Activated naive CD8-positive, alpha-beta T cell treated with anti-CD3 and anti-CD28 coated beads, Interleukin-2, amount 10 ng/mL, durations not matched to agents 7 days and 5 days (primary cell): ENCODE measurements at regions not wholly inside any gene's neighbourhood (a gene's known extent, or its start where the extent isn't known, plus 50 kb on each side); places are given as distances from the start of the nearest gene placed in this dataset.

ENCODE experiments used
- ATAC-seq: fragments of 150-1000 bp; cut with Tn5 transposase; one replicate; pipeline ENCODE4 v1.10.0; 2021; ENCODE audit warnings: low read depth, moderate library complexity
- POLR2A ChIA-PET: fragments of 350-600 bp; sonication (Branson Sonifier 250); formaldehyde crosslinking; loops from one replicate; lab custom pipeline; 2021; ENCODE audit warnings: antibody characterized with exemption; lab: Charles Lee
- DNase-seq: peaks from one replicate; pipeline ENCODE4 v3.0.0; 2021
- H3K27ac Mint-ChIP-seq: one replicate; pipeline ENCODE4 v1.8.0; 2022; ENCODE audit warnings: mild to moderate bottlenecking, mixed read lengths
- H3K27me3 Mint-ChIP-seq: one replicate; pipeline ENCODE4 v1.8.0; 2022; ENCODE audit warnings: mild to moderate bottlenecking, moderate library complexity, mixed read lengths
- H3K36me3 Mint-ChIP-seq: one replicate; pipeline ENCODE4 v1.8.0; 2021; ENCODE audit warnings: mild to moderate bottlenecking, mixed read lengths
- H3K4me1 Mint-ChIP-seq: one replicate; pipeline ENCODE4 v1.8.0; 2021; ENCODE audit warnings: mixed read lengths
- H3K4me3 Mint-ChIP-seq: one replicate; pipeline ENCODE4 v1.8.0; 2022; ENCODE audit warnings: mild to moderate bottlenecking, moderate library complexity, mixed read lengths
- H3K9me3 Mint-ChIP-seq: one replicate; pipeline ENCODE4 v1.8.0; 2021; ENCODE audit warnings: mixed read lengths

- no peak overlapping the region for H3K4me3 Mint-ChIP-seq
- no peaks in the 10 kb centered on the region for H3K27me3 Mint-ChIP-seq
- no peaks in the 10 kb centered on the region for H3K36me3 Mint-ChIP-seq
Observed at GRCh38 chr4:136581119-136581518, 951.2 kb downstream of the PCDH18 start.

GRCh38 chr4:136575146-136575545 is 957.1 kb downstream of the PCDH18 start:
- POLR2A ChIA-PET, result no interaction called here
- Mint-ChIP-seq H3K36me3 (no peaks in the 10 kb centered on the region), H3K9me3 (peaks cover 1% of the 10 kb centered on the region), H3K4me1 (no peaks in the 10 kb centered on the region), H3K27ac (no peak overlapping the region), H3K4me3 (no peak overlapping the region), H3K27me3 (no peaks in the 10 kb centered on the region)
- DNase-seq (no peak), ATAC-seq (no peak)

More at GRCh38 chr4:136581119-136581518, 951.2 kb downstream of the PCDH18 start:
- H3K4me1 Mint-ChIP-seq, result no peaks in the 10 kb centered on the region
- POLR2A ChIA-PET, result no interaction called here
- peaks cover 1% of the 10 kb centered on the region for H3K9me3 Mint-ChIP-seq
- no peak for DNase-seq
- H3K27ac Mint-ChIP-seq, result no peak overlapping the region
- ATAC-seq, result no peak

- H3K4me1 Mint-ChIP-seq, result no peaks in the 10 kb centered on the region
- POLR2A ChIA-PET, result no interaction called here
- H3K27me3 Mint-ChIP-seq, result no peaks in the 10 kb centered on the region
- ATAC-seq, result no peak
- no peak overlapping the region for H3K27ac Mint-ChIP-seq
- no peak overlapping the region for H3K4me3 Mint-ChIP-seq
- no peaks in the 10 kb centered on the region for H3K9me3 Mint-ChIP-seq
- no peaks in the 10 kb centered on the region for H3K36me3 Mint-ChIP-seq
- no peak for DNase-seq
Observed at GRCh38 chr4:136573460-136573859, 958.8 kb downstream of the PCDH18 start.

GRCh38 chr4:136571315-136571714 is 961.0 kb downstream of the PCDH18 start:
- Mint-ChIP-seq H3K4me3 (no peak overlapping the region), H3K27ac (no peak overlapping the region), H3K36me3 (no peaks in the 10 kb centered on the region), H3K4me1 (no peaks in the 10 kb centered on the region), H3K27me3 (no peaks in the 10 kb centered on the region), H3K9me3 (no peaks in the 10 kb centered on the region)
- no peak for ATAC-seq
- POLR2A ChIA-PET, result no interaction called here
- DNase-seq, result no peak

- Mint-ChIP-seq H3K4me3 (no peak overlapping the region), H3K9me3 (no peaks in the 10 kb centered on the region), H3K27ac (no peak overlapping the region), H3K36me3 (no peaks in the 10 kb centered on the region), H3K27me3 (no peaks in the 10 kb centered on the region), H3K4me1 (no peaks in the 10 kb centered on the region)
- no peak for ATAC-seq
- DNase-seq, result no peak
- POLR2A ChIA-PET, result no interaction called here
Observed at GRCh38 chr4:136562834-136563233, 969.5 kb downstream of the PCDH18 start.

- DNase-seq (no peak), ATAC-seq (no peak)
- Mint-ChIP-seq H3K27me3 (no peaks in the 10 kb centered on the region), H3K4me3 (no peak overlapping the region), H3K9me3 (no peaks in the 10 kb centered on the region), H3K27ac (no peak overlapping the region), H3K4me1 (no peaks in the 10 kb centered on the region), H3K36me3 (no peaks in the 10 kb centered on the region)
- POLR2A ChIA-PET, result no interaction called here
Observed at GRCh38 chr4:136558940-136559494, 973.3 kb downstream of the PCDH18 start.

- Mint-ChIP-seq H3K27me3 (no peaks in the 10 kb centered on the region), H3K9me3 (no peaks in the 10 kb centered on the region), H3K4me1 (no peaks in the 10 kb centered on the region), H3K27ac (no peak overlapping the region), H3K36me3 (no peaks in the 10 kb centered on the region), H3K4me3 (no peak overlapping the region)
- ATAC-seq, result no peak
- POLR2A ChIA-PET, result no interaction called here
- DNase-seq, result no peak
Observed at GRCh38 chr4:136557396-136557795, 974.9 kb downstream of the PCDH18 start.

GRCh38 chr4:136554033-136554432 is 978.3 kb downstream of the PCDH18 start:
- POLR2A ChIA-PET, result no interaction called here
- Mint-ChIP-seq H3K4me1 (no peaks in the 10 kb centered on the region), H3K4me3 (no peak overlapping the region), H3K27me3 (no peaks in the 10 kb centered on the region), H3K9me3 (no peaks in the 10 kb centered on the region), H3K27ac (no peak overlapping the region), H3K36me3 (no peaks in the 10 kb centered on the region)
- DNase-seq (no peak), ATAC-seq (no peak)

GRCh38 chr4:136551753-136552152 is 980.5 kb downstream of the PCDH18 start:
- ATAC-seq (no peak), DNase-seq (no peak)
- Mint-ChIP-seq H3K27ac (no peak overlapping the region), H3K4me3 (no peak overlapping the region), H3K36me3 (no peaks in the 10 kb centered on the region), H3K9me3 (no peaks in the 10 kb centered on the region), H3K27me3 (no peaks in the 10 kb centered on the region), H3K4me1 (no peaks in the 10 kb centered on the region)
- POLR2A ChIA-PET, result no interaction called here

- DNase-seq, result no peak
- Mint-ChIP-seq H3K4me1 (no peaks in the 10 kb centered on the region), H3K27ac (no peak overlapping the region), H3K36me3 (no peaks in the 10 kb centered on the region), H3K4me3 (no peak overlapping the region), H3K27me3 (no peaks in the 10 kb centered on the region), H3K9me3 (peaks cover 1% of the 10 kb centered on the region)
- no peak for ATAC-seq
- POLR2A ChIA-PET, result no interaction called here
Observed at GRCh38 chr4:136540747-136541146, 991.5 kb downstream of the PCDH18 start.

GRCh38 chr4:136528131-136528530 is 1004.2 kb downstream of the PCDH18 start:
- Mint-ChIP-seq H3K36me3 (no peaks in the 10 kb centered on the region), H3K4me3 (no peak overlapping the region), H3K27me3 (no peaks in the 10 kb centered on the region), H3K27ac (no peak overlapping the region), H3K9me3 (no peaks in the 10 kb centered on the region), H3K4me1 (no peaks in the 10 kb centered on the region)
- ATAC-seq (no peak), DNase-seq (no peak)
- POLR2A ChIA-PET, result no interaction called here

GRCh38 chr4:136526517-136526916 is 1005.8 kb downstream of the PCDH18 start:
- POLR2A ChIA-PET, result no interaction called here
- Mint-ChIP-seq H3K4me3 (no peak overlapping the region), H3K4me1 (no peaks in the 10 kb centered on the region), H3K27ac (no peak overlapping the region), H3K36me3 (no peaks in the 10 kb centered on the region), H3K27me3 (no peaks in the 10 kb centered on the region), H3K9me3 (no peaks in the 10 kb centered on the region)
- ATAC-seq (no peak), DNase-seq (no peak)

GRCh38 chr4:136524039-136524438 is 1008.3 kb downstream of the PCDH18 start:
- no peak for DNase-seq
- Mint-ChIP-seq H3K27me3 (no peaks in the 10 kb centered on the region), H3K4me3 (no peak overlapping the region), H3K36me3 (no peaks in the 10 kb centered on the region), H3K9me3 (no peaks in the 10 kb centered on the region), H3K27ac (no peak overlapping the region), H3K4me1 (no peaks in the 10 kb centered on the region)
- no peak for ATAC-seq
- POLR2A ChIA-PET, result no interaction called here

- H3K27ac Mint-ChIP-seq, result no peak overlapping the region
- H3K4me1 Mint-ChIP-seq, result no peaks in the 10 kb centered on the region
- no peak for ATAC-seq
- POLR2A ChIA-PET, result no interaction called here
- H3K36me3 Mint-ChIP-seq, result no peaks in the 10 kb centered on the region
- no peak for DNase-seq
- H3K27me3 Mint-ChIP-seq, result no peaks in the 10 kb centered on the region
- H3K9me3 Mint-ChIP-seq, result peaks cover 1% of the 10 kb centered on the region
- no peak overlapping the region for H3K4me3 Mint-ChIP-seq
Observed at GRCh38 chr4:136516371-136516770, 1015.9 kb downstream of the PCDH18 start.

GRCh38 chr4:136505020-136505419 is 1027.3 kb downstream of the PCDH18 start:
- POLR2A ChIA-PET, result no interaction called here
- no peak for DNase-seq
- ATAC-seq, result no peak
- no peaks in the 10 kb centered on the region for H3K4me1 Mint-ChIP-seq
- H3K36me3 Mint-ChIP-seq, result no peaks in the 10 kb centered on the region
- H3K27ac Mint-ChIP-seq, result no peak overlapping the region
- peaks cover 1% of the 10 kb centered on the region for H3K9me3 Mint-ChIP-seq
- H3K27me3 Mint-ChIP-seq, result no peaks in the 10 kb centered on the region
- H3K4me3 Mint-ChIP-seq, result no peak overlapping the region
